Effector memory CD4-positive, alpha-beta T cell (primary cell): ENCODE measurements at regions not wholly inside any gene's neighbourhood (a gene's known extent, or its start where the extent isn't known, plus 50 kb on each side); places are given as distances from the start of the nearest gene placed in this dataset.

ENCODE experiments used
- DNase-seq, 3 donors: peaks; one replicate each; pipeline ENCODE4 v3.0.0-alpha.2; 2020
- H3K27ac ChIP-seq: 2 replicates; pipeline ENCODE4 v1.7.0; 2013; ENCODE audit warnings: mild to moderate bottlenecking, low read length, moderate library complexity; ENCODE audit not compliant: insufficient read depth, poor library complexity, severe bottlenecking
- H3K27me3 ChIP-seq: replicated peaks from 2 replicates; pipeline ENCODE4 v1.7.0; 2013; ENCODE audit warnings: mild to moderate bottlenecking, low read length; ENCODE audit not compliant: insufficient read depth, control insufficient read depth, poor library complexity, severe bottlenecking
- H3K36me3 ChIP-seq: 2 replicates; pipeline ENCODE4 v1.7.0; 2013; ENCODE audit warnings: mild to moderate bottlenecking, low read length, moderate library complexity; ENCODE audit not compliant: control insufficient read depth, insufficient read depth
- H3K4me1 ChIP-seq: 2 replicates; pipeline ENCODE4 v1.7.0; 2013; ENCODE audit warnings: low read length, mild to moderate bottlenecking; ENCODE audit not compliant: control insufficient read depth, insufficient read depth, poor library complexity, severe bottlenecking
- H3K4me3 ChIP-seq: 2 replicates; pipeline ENCODE4 v1.7.0; 2013; ENCODE audit warnings: low read length, low read depth, mild to moderate bottlenecking; ENCODE audit not compliant: insufficient read depth, poor library complexity, severe bottlenecking
- H3K9me3 ChIP-seq: 2 replicates; pipeline ENCODE4 v1.7.0; 2013; ENCODE audit warnings: mild to moderate bottlenecking, low read length, moderate library complexity; ENCODE audit not compliant: control insufficient read depth

DNA sequence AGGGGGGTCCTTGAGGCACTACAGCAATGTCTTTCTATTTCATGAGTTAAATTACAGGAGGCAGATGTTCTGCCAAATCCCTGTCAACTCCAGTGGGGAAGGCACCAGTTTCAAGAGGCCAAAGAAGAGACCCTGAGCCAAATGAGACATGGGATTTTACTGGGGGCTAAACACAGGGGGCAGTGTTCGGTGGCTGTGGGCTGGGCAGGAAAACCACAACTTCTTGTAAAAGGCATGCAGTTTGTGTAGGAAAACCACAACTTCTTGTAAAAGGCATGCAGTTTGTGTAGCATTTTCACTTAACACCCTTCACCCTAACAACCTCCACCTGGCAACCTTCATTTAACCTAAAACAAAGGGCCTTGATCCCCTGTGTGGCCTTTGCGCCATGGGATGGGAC lies 61.0 kb downstream of the POLR2M start:
- Histone ChIP-seq H3K36me3 (no peaks in the 10 kb centered on the region), H3K4me3 (no peak overlapping the region), H3K4me1 (no peaks in the 10 kb centered on the region), H3K27me3 (no peaks in the 10 kb centered on the region), H3K27ac (no peak overlapping the region), H3K9me3 (no peaks in the 10 kb centered on the region)
- no peak for DNase-seq

DNA sequence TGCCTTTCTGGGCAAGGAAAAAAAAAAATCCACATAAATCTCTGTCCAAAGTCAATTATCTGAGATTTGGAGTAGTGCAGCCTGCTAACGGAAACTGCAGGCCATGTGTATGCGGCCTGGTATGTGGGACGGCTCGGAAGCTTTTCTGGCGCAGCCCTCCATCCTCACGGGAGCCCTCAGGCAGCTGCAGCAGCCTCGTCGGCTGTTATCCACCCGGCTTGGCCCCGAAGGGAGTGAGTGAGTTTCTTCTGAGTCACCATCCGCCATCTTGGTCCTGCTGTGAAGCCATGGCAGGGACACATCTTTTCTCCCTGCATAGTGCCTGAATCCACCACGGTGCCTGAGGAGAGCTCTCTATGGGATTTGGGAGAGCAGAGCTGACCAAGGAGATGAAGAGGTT lies 62.8 kb downstream of the POLR2M start:
- no peaks in the 10 kb centered on the region for H3K27me3 ChIP-seq
- H3K36me3 ChIP-seq, result no peaks in the 10 kb centered on the region
- no peaks in the 10 kb centered on the region for H3K4me1 ChIP-seq
- H3K9me3 ChIP-seq, result no peaks in the 10 kb centered on the region
- DNase-seq, result no peak
- H3K4me3 ChIP-seq, result no peak overlapping the region
- H3K27ac ChIP-seq, result no peak overlapping the region

DNA sequence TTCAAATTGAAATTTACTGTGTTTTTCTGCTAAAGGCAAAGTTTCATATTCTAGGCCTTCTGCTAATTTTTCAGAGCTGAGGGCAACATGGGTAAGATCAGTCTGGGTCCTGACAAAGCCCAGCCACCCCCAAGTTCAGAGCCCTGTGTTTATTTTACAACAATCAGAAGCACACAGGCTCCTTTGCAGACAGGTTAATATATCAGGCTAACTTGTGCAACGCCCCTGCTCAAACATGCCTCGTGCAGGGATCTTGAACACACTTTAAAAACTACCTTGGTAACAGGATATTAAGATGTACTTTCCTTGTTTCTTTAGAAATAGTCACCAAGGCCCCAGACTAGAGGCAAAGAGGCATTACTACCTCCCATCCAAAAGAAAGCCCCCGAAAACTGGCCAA lies 64.0 kb downstream of the POLR2M start:
- H3K27ac ChIP-seq, result no peak overlapping the region
- H3K4me3 ChIP-seq, result no peak overlapping the region
- no peaks in the 10 kb centered on the region for H3K36me3 ChIP-seq
- no peak for DNase-seq
- H3K4me1 ChIP-seq, result no peaks in the 10 kb centered on the region
- H3K9me3 ChIP-seq, result no peaks in the 10 kb centered on the region
- no peaks in the 10 kb centered on the region for H3K27me3 ChIP-seq

DNA sequence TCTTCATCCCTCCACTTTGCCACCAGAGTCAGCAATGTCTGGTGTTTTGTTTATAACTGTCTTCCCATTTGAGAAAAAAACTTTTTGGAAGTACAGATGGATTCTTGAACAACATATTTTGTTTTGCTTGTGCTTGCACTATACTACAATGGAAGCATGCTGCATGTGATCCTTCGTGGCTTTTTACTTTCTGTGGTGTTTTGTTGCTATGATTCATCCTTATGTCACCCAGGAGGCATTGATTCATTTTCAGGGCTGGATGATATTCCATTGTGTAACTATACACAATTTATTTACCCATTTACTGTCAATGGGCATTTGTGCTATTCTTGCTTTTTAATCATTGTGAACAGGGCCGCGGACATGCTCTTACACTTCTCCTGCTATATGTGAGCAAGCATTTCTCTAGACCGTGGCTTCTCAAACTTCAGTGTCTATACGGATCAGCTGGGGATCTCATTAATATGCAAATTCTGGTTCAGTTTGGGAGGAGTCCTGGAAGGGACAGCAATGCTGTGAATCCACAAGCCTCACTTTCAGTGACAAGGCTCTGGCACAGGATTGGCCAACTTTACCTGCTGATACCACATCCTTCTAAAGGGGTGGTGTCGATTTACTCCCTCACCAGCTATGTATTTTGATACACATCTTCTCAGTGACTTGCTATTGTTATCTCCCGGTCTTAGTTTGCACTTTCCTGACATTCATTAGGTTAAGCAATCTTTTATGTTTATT lies 65.9 kb downstream of the POLR2M start:
- DNase-seq, result no peak
- no peaks in the 10 kb centered on the region for H3K27me3 ChIP-seq
- no peaks in the 10 kb centered on the region for H3K9me3 ChIP-seq
- H3K4me3 ChIP-seq, result no peak overlapping the region
- H3K27ac ChIP-seq, result no peak overlapping the region
- no peaks in the 10 kb centered on the region for H3K4me1 ChIP-seq
- H3K36me3 ChIP-seq, result no peaks in the 10 kb centered on the region

DNA sequence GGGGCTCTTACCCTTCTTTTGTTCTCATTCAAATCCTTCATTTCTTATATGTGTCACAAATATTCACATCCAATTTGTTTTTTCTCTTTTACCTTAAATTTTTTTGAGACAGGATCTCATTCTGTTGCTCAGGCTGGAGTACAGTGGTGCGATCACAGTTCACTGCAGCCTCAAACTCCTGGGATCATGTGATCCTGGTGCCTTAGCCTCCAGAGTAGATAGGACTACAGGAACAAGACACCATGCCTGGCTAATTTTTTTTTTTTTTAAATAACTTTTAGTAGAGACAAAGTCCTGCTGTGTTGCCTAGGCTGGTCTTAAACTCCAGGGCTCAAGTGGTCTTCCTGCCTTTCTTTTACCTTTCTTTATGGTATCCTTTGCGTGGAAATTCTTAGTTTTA lies 66.5 kb downstream of the POLR2M start:
- Histone ChIP-seq H3K4me3 (no peak overlapping the region), H3K36me3 (no peaks in the 10 kb centered on the region), H3K9me3 (no peaks in the 10 kb centered on the region), H3K27me3 (no peaks in the 10 kb centered on the region), H3K4me1 (no peaks in the 10 kb centered on the region), H3K27ac (no peak overlapping the region)
- DNase-seq, result no peak

DNA sequence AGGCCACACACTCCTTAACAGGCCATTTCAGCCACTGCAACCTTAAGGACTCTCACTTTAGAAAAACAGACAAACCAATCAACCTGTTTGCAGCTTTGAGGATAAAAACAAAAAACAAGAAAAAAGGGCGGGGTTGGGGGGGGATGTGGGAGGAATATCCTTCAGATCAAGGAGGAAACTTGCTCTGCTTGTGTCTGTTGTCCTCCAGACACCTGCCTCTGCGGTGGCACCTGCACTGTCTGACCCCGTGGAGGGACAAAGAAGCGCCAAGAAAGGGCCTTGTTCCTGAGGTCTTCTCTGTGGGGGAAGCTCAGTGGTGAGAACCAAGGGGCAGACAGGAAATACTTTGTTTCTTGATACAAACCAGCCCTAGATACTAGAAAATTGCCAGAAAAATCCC lies 70.5 kb downstream of the POLR2M start:
- H3K27ac ChIP-seq, result no peak overlapping the region
- DNase-seq, result no peak
- no peaks in the 10 kb centered on the region for H3K27me3 ChIP-seq
- no peaks in the 10 kb centered on the region for H3K4me1 ChIP-seq
- H3K4me3 ChIP-seq, result no peak overlapping the region
- H3K9me3 ChIP-seq, result no peaks in the 10 kb centered on the region
- H3K36me3 ChIP-seq, result no peaks in the 10 kb centered on the region

DNA sequence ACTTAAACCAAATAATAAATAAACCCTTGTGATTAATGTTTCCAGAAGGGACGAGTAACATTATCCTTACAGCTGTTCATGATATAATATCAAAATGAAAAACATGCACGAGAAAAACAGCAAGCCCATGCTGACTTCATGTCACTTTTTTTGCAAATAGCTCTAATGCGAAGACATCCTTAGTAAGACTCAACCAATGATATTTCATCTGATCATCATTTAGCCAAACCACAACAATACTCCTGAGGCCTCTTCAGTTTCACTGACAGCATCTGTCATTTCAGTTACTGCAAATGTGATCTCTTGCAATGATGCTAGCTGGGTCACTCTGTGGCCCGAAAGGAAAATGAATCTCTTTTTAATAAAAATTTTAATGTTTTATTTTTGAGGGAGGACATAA lies 74.0 kb downstream of the POLR2M start:
- no peak for DNase-seq
- H3K27ac ChIP-seq, result no peak overlapping the region
- no peaks in the 10 kb centered on the region for H3K27me3 ChIP-seq
- H3K9me3 ChIP-seq, result no peaks in the 10 kb centered on the region
- H3K4me3 ChIP-seq, result no peak overlapping the region
- H3K4me1 ChIP-seq, result no peaks in the 10 kb centered on the region
- H3K36me3 ChIP-seq, result no peaks in the 10 kb centered on the region

DNA sequence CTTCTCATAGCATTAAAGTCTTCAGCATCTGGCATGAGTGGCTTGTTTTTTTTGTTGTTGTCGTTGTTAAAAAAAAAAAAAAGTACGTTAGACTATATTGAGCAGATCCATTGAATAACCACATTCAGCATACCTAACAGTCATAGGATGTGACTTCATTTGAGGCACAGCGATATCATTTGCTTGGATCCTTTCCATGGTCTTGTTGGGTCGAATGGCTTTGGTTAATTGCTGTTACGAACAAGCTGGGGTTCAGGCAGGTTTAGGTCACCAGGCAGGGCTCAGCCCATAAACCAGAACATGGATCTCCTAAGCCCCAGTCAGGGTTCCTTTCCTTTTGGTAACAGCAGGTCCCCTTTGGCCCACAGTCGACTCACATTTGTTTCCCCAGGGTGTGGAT lies 76.2 kb downstream of the POLR2M start:
- no peak for DNase-seq
- no peak overlapping the region for H3K27ac ChIP-seq
- no peaks in the 10 kb centered on the region for H3K9me3 ChIP-seq
- no peaks in the 10 kb centered on the region for H3K4me1 ChIP-seq
- no peaks in the 10 kb centered on the region for H3K27me3 ChIP-seq
- no peaks in the 10 kb centered on the region for H3K36me3 ChIP-seq
- no peak overlapping the region for H3K4me3 ChIP-seq

DNA sequence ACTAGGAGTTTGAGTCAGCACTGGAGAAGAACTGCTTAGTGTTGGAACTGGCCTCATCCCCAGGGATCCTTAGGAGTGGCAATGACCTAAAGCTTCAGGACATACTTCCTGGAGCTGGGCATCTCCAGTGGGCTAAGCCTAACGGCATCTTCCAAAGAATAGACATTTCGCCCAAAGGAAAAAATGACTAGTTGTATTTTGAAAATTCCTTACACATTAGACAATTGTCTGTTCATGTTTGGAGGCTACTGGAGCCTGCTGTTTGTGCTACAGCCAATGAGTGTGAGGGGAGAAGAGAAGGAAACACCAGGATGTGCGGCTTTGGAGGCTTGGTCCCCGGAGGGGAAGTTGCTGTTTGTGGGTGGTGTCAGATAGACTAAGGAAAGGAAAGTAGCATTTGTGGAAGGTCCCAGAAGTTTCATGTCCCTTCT lies 77.6 kb downstream of the POLR2M start:
- Histone ChIP-seq H3K27me3 (no peaks in the 10 kb centered on the region), H3K4me3 (no peak overlapping the region), H3K36me3 (no peaks in the 10 kb centered on the region), H3K9me3 (no peaks in the 10 kb centered on the region), H3K4me1 (no peaks in the 10 kb centered on the region), H3K27ac (no peak overlapping the region)
- DNase-seq, result no peak

DNA sequence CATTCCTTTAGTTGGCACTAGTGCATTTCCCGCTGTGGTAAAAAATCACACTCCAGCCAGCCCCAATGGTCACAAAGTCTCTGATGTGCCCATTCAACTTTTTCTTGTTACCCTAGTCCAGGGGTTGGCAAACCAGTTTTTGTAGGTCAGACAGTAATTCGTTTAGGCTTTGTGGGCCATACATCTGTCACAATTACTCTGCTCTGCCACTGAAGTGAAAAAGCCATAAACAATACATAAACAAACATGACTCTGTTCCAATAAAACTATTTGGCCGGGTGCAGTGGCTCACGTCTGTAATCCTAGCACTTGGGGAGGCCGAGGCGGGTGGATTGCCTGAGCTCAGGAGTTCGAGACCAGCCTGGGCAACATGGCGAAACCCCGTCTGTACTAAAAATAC lies 78.5 kb downstream of the POLR2M start:
- no peak overlapping the region for H3K27ac ChIP-seq
- H3K27me3 ChIP-seq, result no peaks in the 10 kb centered on the region
- DNase-seq, result no peak
- no peaks in the 10 kb centered on the region for H3K9me3 ChIP-seq
- no peak overlapping the region for H3K4me3 ChIP-seq
- H3K4me1 ChIP-seq, result no peaks in the 10 kb centered on the region
- no peaks in the 10 kb centered on the region for H3K36me3 ChIP-seq
